Gastroesophageal sphincter (tissue), 3 donors: ENCODE measurements at regions not wholly inside any gene's neighbourhood (a gene's known extent, or its start where the extent isn't known, plus 50 kb on each side); places are given as distances from the start of the nearest gene placed in this dataset.

Source experiments
- EP300 ChIP-seq: sonication (generic); formaldehyde crosslinking; IDR thresholded peaks from one replicate; pipeline ENCODE4 v1.6.1; 2017; ENCODE audit warnings: antibody characterized with exemption, mild to moderate bottlenecking
- POLR2AphosphoS5 ChIP-seq: sonication (generic); formaldehyde crosslinking; IDR thresholded peaks from one replicate; pipeline ENCODE4 v1.6.1; 2017; ENCODE audit warnings: antibody characterized with exemption
- TF ChIP-seq, protein P1 (sequence below), 4 experiments: fragments of 200-600 bp in 2 of 4; fragments of 450-650 bp in 2 of 4; sonication (generic) in 1 of 4; IDR thresholded peaks; one replicate each; pipeline ENCODE4 v1.5.1; 2017 to 2019; ENCODE audit warnings: antibody characterized with exemption in 4 of 4, mild to moderate bottlenecking in 2 of 4, moderate library complexity in 2 of 4

DNA sequence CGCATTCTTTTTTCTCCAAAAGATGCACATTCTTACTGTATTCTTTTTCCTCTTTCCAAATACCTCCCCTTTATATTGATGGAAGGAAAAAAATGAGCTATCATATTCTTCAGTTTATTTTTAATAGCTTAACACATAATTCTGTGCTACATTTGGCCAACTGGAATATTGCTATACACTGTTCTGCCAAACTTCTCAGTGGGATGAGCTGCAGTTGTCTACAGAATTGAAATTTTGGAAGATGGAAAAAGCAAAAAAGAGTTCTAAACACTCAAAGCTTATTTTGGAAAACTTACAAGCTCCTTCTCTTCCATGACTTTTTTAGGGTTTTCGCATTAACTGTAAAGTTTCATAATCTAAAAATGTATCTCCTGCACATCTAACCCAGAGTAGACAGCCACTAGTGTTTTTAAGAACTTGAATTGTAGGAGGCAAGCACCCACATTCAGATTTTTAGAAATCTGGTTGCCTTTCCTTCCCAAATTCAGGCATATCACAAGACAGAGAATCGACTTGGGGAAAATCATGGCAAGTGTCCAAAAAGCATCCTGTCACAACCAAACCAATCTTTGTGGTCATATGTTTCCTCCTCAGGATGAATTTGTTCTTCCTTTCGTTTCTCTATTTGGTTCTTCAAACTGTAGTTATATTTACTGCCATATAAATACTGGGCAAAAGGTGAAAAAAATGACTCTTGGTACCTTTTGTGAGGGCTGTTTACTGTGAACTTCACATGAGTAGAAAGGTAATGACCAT lies 111.4 kb upstream of the FRY start:
- TF ChIP-seq, protein P1, sequence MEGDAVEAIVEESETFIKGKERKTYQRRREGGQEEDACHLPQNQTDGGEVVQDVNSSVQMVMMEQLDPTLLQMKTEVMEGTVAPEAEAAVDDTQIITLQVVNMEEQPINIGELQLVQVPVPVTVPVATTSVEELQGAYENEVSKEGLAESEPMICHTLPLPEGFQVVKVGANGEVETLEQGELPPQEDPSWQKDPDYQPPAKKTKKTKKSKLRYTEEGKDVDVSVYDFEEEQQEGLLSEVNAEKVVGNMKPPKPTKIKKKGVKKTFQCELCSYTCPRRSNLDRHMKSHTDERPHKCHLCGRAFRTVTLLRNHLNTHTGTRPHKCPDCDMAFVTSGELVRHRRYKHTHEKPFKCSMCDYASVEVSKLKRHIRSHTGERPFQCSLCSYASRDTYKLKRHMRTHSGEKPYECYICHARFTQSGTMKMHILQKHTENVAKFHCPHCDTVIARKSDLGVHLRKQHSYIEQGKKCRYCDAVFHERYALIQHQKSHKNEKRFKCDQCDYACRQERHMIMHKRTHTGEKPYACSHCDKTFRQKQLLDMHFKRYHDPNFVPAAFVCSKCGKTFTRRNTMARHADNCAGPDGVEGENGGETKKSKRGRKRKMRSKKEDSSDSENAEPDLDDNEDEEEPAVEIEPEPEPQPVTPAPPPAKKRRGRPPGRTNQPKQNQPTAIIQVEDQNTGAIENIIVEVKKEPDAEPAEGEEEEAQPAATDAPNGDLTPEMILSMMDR (IDR thresholded peaks at IDR 0.05): no peak
- TF ChIP-seq POLR2AphosphoS5: no peak
- no peak for TF ChIP-seq EP300
